HG03108 (cell line): ENCODE measurements at regions not wholly inside any gene's neighbourhood (a gene's known extent, or its start where the extent isn't known, plus 50 kb on each side); places are given as distances from the start of the nearest gene placed in this dataset.
A peak's percentile ranks its signal among the peaks of the same experiment; 100 is the strongest.

ENCODE experiments used
- ATAC-seq: cut with Tn5 transposase; IDR thresholded peaks from one replicate; pipeline ENCODE4 v1.9.1; 2021; ENCODE audit warnings: moderate library complexity; ENCODE audit not compliant: unreplicated experiment

GRCh38 chr12:98372340-98373024 lies 142.9 kb upstream of the TMPO start:
- ATAC-seq: no peak

- no peak for ATAC-seq
Observed at GRCh38 chr12:98373025-98373554, 142.3 kb upstream of the TMPO start.

GRCh38 chr12:98374007-98374406 lies 141.4 kb upstream of the TMPO start:
- no peak for ATAC-seq

- no peak for ATAC-seq
Observed at GRCh38 chr12:98379106-98379505, 136.3 kb upstream of the TMPO start.

GRCh38 chr12:98385641-98386040 lies 129.7 kb upstream of the TMPO start:
- ATAC-seq: no peak

- ATAC-seq: no peak
Observed at GRCh38 chr12:98387444-98387843, 127.9 kb upstream of the TMPO start.

- no peak for ATAC-seq
Observed at GRCh38 chr12:98388126-98388525, 127.3 kb upstream of the TMPO start.

GRCh38 chr12:98389593-98389992 lies 125.8 kb upstream of the TMPO start:
- ATAC-seq: no peak

- peak; percentile 90 for ATAC-seq
Observed at GRCh38 chr12:98397323-98398105, 117.9 kb upstream of the TMPO start.

- peak; percentile 35 for ATAC-seq
Observed at GRCh38 chr12:98399532-98399931, 115.9 kb upstream of the TMPO start.

GRCh38 chr12:98401427-98401826 lies 114.0 kb upstream of the TMPO start:
- ATAC-seq: peak; percentile 24

- no peak for ATAC-seq
Observed at GRCh38 chr12:98402091-98402490, 113.3 kb upstream of the TMPO start.

- no peak for ATAC-seq
Observed at GRCh38 chr12:98402671-98403070, 112.7 kb upstream of the TMPO start.

- no peak for ATAC-seq
Observed at GRCh38 chr12:98403385-98403784, 112.0 kb upstream of the TMPO start.

GRCh38 chr12:98403936-98404335 lies 111.5 kb upstream of the TMPO start:
- no peak for ATAC-seq

- no peak for ATAC-seq
Observed at GRCh38 chr12:98405805-98406366, 109.5 kb upstream of the TMPO start.

- ATAC-seq: no peak
Observed at GRCh38 chr12:98406378-98406777, 109.0 kb upstream of the TMPO start.

GRCh38 chr12:98408681-98409080 lies 106.7 kb upstream of the TMPO start:
- ATAC-seq: no peak

- ATAC-seq: no peak
Observed at GRCh38 chr12:98409548-98409947, 105.8 kb upstream of the TMPO start.

GRCh38 chr12:98410356-98410755 lies 105.0 kb upstream of the TMPO start:
- no peak for ATAC-seq

- no peak for ATAC-seq
Observed at GRCh38 chr12:98416845-98417244, 98.5 kb upstream of the TMPO start.

GRCh38 chr12:98417266-98417665 lies 98.1 kb upstream of the TMPO start:
- ATAC-seq: no peak
